HG02870 (cell line): ENCODE measurements at regions not wholly inside any gene's neighbourhood (a gene's known extent, or its start where the extent isn't known, plus 50 kb on each side); places are given as distances from the start of the nearest gene placed in this dataset.

Source experiments
- ATAC-seq: cut with Tn5 transposase; IDR thresholded peaks from one replicate; pipeline ENCODE4 v1.9.1; 2021; ENCODE audit warnings: mild to moderate bottlenecking, moderate library complexity; ENCODE audit not compliant: unreplicated experiment

DNA sequence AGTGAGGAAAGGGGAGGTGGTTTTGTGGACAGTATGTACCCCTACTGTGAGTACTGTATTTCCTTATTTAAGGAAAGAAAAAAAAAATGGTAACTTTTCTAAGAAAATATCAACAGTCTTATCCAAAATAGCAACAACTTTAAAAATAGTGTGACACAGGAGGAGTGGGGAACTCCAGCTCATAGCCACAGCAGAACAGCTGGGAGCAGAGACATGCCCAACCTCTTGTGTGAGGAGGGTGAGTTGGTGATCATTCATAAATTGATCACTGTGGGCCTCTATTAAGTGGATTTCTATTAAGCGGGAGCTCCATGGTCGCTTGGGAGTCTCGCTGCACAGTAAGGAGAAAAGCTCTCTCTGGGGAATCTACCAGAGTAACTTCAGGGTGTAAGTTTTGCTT lies 158.8 kb upstream of the DUSP10 start:
- no peak for ATAC-seq

DNA sequence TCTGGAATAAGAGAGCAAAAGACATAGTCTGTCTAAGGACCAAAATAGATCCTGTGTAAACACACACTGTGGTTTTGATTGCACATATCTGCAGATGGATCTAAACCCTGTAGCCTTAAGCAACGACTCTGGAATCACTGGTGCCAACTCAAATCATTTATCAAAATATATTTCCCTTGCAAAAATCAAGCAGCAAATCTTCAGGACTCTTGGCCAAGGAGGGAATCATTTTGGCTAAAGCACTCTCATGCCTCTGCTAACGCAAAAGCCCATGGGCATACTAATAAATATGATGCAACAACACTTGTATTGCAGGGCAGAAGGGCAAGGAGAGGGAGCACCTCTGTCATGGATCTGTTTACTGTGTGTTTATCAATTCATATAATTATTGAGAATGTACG lies 155.4 kb upstream of the DUSP10 start:
- ATAC-seq = no peak

DNA sequence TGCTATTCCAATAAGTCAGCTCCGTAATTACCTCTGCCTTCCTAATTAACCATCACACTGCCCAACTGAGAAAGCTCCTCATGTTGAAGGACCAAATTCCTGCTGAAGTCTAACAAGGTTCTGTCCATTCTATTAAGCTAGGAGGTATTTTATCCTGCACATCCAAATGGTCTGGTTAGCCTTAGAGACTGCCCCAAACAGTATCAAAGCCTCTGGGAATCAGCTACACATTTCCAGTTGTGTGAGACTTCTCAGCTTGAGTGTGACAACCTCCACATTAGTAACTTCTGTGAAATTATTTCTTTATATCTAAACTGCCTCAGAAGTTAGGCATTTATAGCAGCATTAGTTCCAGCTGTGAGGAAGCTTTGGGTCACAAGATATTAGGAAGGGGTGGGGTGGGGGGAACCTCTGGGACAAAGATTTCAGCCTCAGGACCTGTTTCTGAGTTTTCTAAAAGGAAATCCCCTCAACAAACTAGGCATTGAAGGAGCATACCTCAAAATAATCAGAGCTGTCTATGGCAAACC lies 150.5 kb upstream of the DUSP10 start:
- ATAC-seq = no peak

DNA sequence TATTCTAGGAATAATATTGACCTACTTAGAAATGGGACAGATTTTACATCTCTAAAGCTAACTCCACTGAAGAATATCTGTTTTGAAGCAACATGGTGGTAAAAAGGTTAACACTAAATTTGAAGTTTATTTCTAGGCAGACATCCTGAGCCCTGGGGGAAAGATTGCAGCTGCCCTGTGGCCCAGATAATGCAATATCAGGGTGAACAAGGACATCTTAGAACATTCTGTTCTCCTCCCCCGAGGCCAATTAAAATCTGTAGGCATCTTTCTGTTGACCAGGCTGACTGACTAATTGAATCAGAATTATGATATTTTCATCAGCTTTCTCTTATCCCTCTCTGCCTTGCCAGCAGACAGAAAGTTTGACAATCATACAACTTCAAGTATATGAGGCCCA lies 149.8 kb upstream of the DUSP10 start:
- ATAC-seq = no peak

DNA sequence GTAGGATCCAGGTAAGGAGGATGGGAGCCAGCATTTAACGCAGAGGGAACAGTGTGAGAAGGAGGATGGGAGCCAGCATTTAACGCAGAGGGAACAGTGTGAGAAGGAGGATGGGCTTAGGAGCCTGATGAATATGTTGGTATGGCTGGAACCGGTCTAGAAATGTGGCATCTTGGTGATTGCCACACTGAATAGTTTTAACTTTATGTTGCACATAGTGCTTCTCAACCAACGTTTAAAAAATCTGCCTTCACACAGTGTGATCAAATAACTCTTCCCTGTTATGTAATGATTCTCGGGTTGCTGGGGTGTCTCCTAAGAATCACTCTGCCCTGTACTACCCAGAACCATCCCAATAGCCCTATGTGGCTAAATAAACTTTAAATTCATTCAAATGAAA lies 146.9 kb upstream of the DUSP10 start:
- no peak for ATAC-seq

DNA sequence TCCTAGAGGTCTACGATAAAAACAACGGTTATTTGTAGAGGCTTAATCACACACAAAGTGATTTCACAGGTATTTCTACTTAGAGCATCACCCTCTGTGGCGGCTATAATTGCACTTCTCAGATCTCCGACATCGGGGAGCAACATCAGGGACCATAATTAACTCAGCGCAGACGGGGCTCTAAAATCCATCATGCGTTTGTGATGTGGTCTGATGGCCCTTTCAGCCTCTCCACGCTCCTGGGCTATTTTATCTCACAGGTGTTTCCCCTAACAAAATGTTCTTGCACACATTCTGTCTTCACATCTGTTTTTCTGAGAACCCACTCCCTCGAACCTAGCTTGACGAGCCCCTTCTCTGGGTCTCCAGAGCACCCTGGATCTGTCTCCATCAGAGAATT lies 146.3 kb upstream of the DUSP10 start:
- no peak for ATAC-seq

DNA sequence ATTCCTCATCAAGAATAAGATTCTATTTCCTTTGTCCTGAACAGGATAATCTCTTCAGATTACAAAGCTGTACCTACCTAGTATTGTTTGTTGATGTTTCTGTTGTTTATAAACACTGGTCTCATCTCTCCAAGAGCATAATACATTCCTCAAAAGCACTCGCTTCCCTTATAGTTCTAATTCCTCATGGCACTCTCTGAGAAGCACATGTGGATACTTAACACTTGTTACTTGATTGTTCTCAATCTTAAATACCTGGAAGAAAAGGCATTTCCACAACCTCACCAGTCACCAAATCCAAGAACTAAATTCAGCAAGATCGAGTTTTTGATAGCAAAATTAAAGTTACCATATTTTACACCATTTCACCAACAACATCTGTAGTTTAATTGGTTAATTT lies 145.9 kb upstream of the DUSP10 start:
- ATAC-seq = no peak

DNA sequence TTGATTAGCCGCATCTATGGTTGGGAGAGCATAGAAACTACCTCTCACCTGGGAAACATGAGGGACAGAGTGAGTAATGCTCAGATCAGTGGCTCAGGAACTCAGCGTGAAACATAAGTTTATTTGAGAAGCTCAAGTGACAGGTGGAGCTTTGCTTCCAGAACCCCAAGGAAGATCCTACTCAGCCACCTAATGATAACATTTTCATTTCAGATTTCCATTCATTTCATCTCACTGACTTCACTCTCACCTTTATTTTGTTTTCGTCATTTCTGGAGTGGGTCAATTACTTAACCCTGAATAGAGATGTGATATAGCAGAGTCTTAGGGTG lies 145.5 kb upstream of the DUSP10 start:
- ATAC-seq = no peak

DNA sequence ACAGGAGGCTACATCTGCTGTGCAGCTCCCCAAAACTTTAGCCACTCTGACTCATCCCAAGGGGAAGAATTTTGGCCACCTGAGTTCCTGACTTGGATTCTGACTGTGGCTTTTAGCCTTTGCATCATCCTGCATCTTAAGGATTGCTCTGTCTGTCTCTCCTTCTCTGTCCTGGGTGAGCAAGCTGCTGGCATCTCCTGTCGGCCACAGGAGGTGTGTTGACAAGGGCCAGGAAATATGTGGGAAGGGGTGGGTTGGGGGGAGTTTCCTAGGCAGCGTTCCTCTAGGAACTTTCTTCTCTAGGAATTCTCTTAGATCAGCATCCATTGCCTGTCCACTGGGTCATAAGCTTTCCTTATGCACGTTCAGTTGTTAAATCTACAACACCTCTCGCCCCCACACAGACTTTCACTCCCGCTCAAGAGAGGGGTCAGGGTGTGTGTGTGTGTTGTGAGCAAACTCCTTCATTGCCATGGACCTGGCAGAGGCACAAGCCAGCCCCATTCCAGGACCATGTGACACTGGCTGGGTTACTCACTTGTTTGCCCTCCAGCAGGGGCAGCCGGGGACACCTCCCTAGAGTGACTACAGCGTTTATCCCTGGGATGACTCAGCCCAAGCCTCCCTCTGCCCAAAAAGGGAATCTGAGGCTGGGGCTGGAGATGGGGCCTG lies 145.0 kb upstream of the DUSP10 start:
- no peak for ATAC-seq

DNA sequence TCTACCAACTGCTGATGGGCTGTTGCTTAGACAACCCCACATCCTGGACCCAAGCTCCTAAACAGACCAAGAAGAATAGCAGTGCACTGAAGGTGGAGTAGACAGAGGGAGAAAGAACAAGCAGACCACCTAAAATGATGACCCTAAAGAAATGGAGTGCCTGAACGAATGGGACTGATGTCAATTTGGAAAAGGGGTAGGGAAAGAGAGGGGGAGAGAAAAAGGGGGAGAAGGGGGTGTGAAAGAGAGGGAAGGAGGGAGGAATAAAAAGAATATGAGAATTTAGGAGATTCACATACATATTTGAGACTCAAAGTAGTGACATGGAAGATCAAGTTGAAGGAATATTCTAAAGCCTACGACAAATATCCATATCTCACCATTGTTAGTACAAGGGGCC lies 144.4 kb upstream of the DUSP10 start:
- ATAC-seq = no peak

DNA sequence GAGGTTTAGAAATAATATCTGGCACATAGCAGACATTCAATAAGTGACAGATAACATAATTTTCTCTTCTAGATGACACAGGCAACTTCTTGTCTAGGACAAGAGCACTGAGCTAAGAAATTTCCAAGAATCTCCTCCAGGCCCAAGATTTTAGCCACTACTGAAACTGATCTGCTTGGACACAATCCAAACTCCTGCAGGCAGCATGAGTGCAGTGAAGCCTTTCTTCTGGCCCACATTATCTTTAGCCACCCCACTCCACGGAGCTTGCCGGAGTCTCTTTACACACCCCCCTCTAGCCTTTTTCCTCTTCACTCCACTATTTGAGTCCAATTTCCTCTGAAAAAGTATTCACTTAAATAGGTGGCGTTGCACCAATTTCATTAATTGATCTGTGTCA lies 142.9 kb upstream of the DUSP10 start:
- ATAC-seq = no peak

DNA sequence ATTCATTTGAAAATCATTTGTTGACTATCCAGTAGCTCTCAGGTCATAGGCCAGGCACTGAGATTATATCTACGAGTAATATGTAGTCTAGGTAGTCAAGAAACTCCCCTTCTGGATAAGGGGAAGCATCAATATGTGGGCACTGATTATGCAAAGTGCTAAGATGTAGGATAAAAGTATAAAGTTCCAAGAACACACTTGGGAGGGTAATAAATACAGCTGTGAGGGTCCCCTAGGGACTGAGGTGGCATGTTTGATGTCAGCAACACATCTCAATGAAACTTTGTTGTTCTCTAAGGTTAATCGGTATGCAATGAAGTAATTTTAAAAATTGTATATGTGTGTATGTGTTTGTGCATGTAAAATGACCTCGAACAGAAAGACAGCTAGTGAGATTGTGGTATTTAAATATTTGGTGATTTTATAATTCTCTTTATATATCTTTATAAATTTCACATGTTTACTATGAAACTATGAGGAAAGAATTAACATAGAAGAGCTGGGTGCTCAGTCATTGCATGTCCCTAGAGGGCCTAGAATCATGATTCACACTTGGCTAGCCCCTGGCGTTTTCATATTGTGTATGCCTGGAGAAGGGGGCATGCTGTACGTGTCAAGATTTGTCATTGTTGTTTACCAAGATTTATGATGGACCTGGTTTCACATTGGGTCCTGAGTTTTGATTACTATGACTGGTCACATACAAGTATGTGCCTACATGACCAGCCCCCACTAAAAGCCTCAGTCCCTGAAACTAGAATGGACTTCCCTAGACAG lies 140.1 kb upstream of the DUSP10 start:
- no peak for ATAC-seq

DNA sequence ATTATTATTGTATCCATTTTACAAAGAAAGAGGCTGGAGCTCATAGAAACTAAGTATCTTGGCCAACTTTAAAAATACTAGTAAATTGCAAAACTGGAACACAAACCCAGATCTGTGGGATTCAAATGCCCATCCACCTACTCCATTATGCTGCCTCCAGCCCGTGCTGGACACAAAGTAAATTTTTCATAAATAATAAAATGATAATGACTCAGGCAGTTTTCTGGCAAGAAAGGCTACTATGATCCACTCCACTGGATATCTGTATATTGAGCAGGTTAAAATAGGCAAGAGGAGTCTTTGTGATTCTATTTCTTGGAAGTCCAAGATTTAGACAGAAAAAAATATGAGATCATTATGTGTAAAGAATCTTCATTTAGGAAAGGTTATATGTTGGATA lies 138.3 kb upstream of the DUSP10 start:
- no peak for ATAC-seq

DNA sequence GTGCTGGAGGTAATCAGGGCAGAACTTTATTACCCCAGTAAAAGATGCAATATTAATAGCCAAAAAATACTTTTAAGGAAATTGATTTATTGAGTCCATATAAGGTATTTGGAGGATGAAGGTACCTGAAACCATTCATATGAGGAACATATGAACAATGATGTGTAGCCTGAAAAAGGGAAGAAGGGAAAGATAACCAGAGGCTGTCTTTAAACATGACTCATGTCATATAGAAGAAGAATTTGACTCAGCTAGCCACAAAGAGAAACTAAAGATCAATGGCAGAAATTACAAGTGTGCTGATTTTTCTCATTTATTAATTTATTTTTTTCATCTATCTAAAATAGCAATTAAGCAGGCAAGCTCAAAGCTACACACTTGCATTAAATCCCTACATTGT lies 136.2 kb upstream of the DUSP10 start:
- peak; percentile 88 for ATAC-seq

DNA sequence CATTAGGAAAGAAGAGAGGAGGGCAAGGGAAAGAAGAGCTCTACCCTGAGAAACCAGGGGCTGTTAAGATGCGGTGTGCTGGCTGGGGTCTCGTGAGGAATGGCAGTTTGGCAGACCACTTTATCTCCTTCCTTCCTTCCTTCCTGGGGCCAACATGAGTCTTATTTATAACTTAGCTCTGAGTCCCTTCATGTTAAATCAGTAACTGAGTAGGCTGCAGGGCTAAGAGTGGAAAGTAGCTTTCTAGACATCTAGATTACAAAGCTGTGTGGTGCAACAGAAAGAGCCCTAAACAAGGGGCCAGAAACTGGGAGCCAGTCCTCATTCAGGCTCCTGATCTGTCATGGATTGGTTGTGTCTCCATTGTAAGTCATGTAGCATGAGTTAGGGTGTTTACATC lies 135.4 kb upstream of the DUSP10 start:
- no peak for ATAC-seq

DNA sequence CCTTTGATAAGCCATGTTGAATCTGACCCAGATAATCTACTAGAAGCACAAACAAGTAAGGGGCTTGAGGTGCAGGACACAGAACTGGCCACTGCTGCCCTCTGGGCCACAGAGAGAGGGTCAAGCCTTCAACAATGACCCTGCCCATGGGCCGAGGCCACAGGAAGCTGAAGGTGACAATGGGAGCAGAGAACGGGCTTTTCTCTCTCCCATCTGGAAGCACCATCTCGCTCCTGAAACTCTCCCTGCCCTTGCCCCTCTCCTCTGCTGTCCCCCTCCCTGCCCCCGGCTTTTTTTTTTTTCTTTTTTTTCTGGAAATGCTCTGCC lies 133.1 kb upstream of the DUSP10 start:
- ATAC-seq = no peak

DNA sequence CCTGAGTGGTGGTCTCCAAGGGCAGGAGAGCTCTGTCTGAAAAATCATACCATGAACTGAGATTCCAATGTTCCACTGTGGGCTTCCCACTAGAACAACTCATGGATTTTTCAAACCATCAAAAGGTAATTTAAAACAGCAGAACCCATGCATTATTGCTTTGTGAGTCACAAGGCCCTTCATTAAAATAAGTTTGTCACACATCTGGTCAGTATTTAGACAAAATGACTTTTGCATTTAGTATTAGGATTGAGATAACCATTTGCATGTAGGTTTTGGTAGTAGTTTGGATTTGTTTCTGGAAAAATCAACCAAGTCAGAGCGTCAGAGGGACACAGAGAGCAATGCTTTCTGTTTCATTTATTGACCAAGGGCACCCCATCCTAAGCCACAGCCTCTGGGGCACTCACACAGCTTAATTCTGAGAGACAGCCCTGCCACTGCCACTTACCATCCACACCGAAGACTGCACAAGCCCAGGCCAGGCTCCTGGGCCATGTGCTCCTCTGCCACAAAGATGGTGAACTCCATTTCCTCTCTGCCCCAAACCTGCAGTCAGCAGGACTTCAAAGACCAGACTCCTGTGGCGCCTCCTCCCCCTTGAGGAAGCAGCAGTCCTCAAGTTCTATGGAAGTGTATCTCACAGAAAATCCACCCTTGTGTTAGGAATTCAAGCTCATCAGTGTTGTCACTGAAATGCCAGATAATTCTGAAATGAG lies 132.6 kb upstream of the DUSP10 start:
- no peak for ATAC-seq

DNA sequence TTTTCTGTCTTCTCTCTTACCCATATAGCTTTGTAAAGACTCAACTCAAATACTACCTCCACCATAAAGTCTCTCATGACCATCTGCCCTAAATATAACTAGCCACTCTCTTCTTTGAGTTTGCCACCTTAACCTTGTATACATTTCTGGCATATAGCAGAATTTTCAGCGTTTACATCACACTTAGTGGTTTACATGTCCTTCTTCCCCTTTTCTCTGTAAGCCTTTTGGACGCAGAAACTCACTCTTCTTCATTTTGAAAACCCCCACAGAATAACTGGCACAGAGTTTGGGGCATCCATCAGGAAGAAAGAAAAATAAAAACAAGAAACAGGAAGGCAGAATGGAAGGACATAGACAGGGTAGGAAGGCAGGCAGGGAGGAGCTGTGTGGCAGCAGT lies 131.8 kb upstream of the DUSP10 start:
- no peak for ATAC-seq

DNA sequence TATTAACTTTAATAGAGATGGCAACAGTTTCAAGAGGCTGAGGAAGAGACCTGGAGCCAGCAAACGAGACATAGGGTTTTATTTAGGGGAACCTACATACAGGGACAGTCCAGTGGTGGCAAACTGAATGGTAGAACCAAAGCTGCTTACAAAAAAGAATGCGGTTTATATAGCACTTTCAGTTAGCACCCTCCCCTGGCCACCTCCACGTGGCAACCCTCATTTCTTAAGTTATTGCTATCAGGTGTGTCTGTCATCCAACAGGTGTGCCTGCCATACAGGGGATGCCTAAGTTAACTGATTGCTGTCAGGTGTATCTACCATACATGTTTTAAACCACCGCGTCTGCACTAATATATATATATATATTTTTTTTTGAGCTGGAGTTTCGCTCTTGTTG lies 129.2 kb upstream of the DUSP10 start:
- no peak for ATAC-seq

DNA sequence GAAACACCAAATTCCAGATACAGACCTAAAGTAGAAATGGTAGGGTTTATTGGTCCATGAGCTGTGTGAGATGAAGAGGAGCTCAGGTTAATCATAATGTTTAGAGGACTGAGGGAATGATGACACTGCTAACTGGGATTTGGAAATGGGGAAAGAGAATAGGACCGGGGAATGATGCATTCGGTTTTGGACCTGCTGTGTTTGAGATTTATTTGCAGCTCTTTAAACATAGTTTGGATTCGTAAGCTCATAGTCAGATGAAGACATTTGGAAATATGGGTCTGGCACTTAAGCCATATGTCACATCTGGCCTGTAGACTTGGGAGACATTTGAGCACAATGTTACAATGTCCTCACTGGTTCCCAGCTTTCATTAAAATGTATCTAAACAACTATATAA lies 127.9 kb upstream of the DUSP10 start:
- no peak for ATAC-seq

DNA sequence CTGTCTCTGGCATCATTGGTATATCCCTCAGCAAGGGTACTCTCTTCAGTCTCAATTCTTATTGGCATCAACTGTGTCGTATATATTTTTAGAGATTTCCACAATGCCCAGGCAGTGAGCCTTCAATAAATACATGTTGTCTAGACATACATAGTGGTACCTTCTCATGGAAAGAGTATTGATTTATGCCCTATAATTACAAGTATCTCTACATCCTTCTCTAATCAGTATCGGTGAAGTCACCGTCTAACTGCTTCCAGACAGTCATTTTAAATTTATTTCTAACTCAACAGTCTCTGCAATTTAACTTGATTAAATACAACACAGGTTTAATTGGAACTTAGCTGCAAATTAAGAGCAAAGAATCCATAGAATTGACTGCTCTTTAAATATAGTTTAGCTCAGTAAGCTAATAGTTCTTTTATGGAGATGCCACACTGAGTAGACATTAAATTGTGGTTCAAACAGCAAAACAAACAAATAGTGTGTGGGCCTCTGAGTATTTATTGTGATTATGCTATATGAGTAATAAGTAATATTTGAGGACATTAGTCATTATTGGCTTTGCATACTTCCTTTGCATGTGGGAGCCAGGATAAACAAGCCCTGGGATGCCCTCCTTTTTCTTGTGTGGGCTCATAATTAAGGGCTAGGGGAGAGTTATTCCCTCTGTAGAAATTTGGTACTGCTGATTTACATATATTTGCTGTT lies 126.9 kb upstream of the DUSP10 start:
- no peak for ATAC-seq

DNA sequence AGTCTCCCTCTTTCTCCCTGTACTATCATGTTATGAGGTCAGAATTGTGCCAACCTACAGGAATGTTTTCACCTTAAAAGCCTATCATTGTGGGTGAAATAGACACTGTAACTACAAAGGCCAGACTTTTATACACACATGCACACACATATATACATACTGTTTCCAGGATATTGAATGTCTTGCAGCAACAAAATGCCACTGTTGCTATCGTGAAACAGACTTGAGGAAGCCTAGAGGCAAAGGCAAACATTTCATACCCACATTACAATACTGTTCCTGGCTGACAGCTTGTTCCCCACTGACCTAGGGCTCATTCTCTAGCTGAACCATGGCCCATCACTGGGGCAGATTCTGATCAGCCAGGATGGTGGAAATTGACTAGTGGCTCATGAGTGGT lies 125.1 kb upstream of the DUSP10 start:
- no peak for ATAC-seq
